ENCODE measurements at regions not wholly inside any gene's neighbourhood (a gene's known extent, or its start where the extent isn't known, plus 50 kb on each side); places are given as distances from the start of the nearest gene placed in this dataset.

DNA sequence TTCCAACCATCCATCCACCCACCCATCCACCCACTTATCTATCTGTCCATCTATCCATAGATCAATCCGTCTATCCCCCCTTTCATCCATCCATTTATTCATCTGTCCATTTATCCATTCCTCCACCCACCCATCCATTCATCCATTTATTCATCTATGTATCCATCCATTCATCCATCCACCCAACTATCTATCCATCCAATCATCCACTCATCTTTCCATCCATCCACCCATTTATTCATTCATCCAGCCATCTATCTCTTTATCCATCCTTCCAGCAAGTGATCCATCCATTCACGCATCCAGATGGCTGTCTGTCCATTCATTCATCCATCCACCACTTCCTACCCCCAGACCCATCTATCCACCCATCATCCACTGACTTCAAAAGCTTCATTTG is 84.0 kb upstream of the CD99 start:
- no peak for DNase-seq

DNA sequence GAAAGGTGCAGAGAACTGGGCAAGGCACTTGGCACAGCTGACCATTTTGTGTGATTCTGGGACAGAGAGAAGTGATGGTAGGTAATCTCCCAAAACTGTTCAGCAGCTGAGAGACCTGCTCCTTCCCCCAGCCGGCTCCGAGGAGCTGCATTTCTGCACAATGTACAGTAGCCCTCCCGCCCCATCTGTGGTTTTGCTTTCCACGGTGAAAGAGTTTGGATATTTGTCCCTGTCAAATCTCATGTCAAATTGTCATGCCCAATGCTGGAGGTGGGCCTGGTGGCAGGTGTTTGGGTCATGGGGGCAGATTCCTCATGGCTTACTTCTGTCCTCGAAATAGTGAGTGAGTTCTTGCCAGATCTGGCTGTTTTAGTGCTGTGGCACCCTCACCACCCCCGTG is 90.5 kb upstream of the CD99 start:
- DNase-seq, result no peak

DNA sequence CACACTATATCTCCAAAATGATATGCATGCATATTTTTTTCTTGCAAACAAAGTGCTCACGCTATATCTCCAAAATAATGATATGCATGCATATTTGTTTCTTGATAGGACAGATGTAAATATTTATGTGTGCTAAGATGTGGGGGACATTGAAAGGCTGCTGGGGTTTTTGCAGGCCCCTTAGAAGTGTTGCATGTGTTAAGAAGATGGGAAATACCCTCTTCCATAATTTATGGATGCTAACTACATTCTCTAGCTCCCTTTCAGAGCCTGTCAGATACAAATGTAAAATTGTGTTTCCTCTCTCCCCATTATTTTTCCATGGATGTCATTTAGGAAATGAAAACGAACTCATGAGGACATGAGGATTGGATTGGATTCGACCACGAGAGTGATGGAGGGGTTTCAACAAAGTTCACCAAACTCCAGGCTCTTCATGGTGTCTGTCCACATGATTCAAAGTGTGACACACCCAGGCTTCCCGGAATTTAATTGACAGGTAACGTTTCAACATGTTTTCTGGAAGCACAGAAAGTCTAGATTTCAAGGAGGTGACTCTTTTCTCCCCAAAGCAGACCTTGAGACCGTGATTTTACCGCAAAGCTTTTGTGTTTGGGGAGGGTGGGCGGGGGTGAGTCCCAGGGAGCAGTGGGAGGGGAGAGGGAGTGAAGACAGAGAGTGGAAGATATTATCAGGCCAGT is 94.4 kb upstream of the CD99 start:
- no peak for DNase-seq

DNA sequence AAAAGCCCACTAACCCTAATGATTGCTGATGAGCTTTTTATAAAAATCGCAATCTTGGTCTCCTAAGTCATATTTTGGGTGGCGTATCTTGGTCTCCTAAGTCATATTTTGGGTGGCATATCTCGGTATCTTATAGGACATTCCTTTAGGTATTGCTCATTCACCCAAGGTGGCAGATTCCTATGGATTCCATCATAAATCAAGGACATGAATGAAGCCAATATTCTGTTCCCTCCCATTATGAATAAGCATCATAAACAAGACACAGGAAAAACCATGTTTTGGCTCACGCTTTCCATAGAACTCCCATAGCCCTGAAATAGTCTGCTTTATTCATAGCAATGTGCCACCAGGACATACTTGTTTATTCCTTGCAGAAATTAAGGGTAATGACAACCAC is 95.0 kb upstream of the CD99 start:
- no peak for DNase-seq

DNA sequence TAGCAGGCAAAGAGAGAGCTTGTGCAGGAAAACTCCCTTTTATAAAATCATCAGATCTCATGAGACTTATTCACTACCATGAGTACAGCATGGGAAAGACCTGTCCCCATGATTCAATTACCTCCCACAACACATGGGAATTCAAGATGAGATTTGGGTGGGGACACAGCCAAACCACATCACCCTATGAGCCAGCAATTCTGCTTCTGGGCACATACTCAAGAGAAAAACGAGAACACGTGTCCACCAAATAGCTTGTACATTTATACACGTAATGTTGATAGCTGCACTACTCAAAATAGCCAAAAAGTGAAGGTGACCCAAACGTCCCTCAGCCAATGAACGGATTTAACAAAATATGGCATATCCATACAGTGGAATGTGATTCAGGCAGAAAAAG is 94.5 kb upstream of the DHRSX start:
- DNase-seq, result no peak

DNA sequence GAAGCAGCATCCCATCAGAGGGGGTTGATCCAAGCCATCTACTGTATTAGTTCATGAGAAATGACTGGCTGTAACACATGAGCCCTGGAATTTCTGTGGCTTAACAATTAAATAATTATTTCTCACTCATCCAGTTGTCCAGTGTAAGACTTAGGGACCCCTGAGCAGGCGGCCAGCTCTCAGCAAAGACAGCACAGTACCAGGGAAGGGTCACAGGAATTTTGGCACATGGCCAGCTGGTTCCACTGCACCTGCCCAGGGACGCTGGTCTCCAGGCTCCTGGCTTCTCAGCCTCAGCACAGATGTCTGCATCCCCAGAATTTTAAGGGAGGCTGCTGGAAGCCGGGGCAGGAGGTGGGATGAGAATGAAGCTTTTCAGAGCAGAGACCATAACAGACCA is 93.7 kb upstream of the DHRSX start:
- DNase-seq, result no peak

DNA sequence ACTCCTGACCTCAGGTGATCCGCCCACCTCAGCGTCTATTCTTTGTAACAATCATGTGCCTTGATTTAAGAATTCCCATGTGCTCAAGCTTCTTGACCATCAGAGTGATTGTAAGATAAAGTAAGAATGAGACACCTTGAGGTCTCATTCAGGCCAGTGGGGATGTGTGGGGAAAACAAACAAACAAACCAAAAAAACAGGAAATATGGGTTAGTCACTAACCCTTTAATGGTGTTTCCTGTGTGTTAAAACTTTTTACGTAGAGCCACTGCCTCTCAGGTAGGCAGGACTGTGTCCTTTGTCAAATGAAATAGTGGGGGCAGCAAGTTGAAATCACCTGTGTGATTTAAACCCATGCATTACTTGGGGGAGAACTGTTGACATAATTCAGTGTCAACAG is 91.5 kb upstream of the DHRSX start:
- no peak for DNase-seq

DNA sequence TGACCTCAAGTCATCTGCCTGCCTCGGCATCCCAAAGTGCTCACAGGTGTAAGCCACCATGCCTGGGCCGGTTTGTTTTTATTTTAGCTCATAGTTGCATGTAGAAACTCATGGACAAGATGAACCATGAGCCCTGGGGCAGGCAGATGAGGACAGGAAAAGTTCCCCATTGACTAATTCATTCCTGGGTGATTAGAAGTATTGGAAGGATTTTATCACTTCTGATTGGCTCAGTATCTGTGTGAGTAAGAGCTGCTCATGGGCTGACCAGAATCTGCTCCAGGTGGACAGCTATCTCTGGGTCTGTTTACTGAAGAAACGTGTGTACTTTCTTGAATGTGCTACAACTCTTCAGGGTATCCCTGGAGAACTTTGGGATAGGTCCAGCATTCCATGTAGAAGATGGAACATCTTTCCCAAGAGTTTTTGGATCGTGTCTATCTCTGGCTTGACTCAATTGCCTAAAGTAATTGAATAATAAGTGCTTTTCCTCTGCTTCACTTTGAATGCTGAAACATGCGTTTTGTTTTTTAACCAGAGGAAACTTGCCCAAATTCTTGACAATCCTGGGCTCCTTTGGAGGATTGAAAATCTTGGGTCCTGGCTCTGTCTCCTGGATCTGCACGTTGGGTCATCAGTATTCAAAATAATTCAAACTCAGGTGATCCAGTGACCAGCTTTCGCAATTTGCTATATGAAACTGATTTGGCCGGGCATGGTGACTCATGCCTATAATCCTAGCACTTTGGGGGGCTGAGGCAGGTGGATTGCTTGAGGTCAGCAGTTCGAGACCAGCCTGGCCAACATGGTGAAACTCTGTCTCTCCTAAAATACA is 88.6 kb upstream of the DHRSX start:
- no peak for DNase-seq

DNA sequence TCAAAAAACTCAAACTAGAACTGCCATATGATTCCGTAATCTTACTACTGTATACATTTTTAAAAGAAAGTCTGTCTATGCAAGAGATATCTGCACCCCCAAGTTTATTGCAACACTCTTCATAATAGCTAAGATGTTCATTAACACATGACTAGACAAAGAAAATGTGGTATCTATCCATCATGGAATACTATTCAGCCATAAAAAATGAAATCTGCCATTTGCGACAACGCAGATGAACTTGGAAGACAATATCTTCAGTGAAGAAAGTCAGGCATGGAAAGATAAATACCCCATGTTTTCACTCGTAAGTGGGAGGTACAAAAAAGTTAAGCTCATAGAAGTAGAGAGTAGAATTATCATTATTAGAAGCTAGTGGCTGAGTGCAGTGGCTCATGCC is 87.3 kb upstream of the DHRSX start:
- DNase-seq, result no peak

DNA sequence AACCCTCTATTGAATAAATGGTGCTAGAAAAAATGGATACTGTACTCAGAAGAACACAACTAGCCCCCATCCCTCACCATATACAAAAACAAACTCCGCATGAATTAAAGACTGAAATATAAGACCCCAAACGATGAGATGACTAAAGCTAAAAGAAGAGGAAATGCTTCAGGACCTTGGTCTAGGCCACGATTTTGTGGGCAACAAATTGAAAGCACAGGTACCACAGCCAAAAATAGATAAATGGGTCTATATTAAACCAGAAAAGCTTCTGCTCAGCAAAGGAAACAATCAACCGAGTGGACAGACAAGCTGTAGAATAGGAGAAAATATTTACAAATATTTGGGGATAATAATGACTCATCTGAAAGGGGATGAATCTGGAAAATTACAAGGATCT is 86.4 kb upstream of the DHRSX start:
- DNase-seq, result no peak

DNA sequence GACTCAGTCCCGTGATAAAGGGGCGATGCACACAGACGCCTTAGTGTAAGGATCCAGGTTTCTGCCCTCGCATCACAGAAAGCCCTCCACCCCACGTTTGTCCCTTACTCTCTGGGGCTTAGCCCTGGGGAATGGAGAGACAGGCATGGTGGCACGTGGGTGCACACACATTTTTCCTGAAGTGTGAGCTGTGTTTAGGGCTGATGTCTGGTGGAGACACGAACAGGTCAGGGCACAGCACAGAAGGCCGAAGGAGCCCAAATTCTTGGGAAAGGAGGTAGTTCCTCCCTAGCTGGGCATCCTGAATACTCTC is 84.3 kb upstream of the DHRSX start:
- no peak for DNase-seq

DNA sequence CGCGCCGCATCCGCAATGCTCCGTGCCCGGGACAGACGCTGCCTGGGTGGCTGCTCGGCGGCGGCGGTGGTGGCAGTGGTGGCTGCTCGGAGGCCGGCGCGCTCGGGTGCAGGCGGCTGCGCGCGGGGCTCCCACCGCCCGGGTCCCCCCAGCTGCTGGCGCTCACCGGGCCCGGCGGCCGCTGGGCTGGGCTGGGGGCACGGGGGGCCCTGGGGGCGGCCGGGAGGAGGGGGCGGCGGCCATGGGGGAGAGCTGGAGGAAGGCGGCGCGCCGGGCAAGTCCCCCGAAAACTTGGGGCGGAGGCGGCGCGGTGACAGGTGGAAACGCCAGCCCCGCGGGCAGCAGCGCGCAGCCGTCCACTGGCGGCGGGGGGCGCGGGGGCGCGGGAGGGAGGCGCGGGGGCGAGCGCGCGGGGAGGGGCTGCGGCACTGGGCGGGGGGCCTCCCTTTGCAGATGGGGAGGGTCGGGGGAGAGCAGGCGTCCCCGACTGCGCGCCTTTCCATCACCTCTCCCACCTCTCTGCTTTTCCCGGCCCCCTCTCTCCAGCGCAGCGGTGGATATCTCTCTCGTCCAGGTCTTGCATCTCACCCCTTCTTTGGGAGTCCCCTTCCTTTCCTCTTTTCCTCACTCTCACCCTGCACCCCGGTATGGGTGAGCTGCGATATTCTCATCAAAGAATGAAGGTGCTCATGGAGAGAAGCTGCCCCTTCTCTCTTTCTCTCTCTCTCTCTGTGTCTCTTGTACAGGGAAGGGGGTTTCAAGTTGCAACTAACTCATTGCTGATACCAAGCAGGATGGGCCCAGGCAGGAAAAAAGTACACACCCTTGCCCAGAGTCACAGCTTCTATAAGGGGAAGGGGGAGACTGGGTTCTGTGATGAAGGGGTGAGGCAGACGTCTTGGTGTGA is 83.7 kb upstream of the DHRSX start:
- DNase-seq, result no peak

DNA sequence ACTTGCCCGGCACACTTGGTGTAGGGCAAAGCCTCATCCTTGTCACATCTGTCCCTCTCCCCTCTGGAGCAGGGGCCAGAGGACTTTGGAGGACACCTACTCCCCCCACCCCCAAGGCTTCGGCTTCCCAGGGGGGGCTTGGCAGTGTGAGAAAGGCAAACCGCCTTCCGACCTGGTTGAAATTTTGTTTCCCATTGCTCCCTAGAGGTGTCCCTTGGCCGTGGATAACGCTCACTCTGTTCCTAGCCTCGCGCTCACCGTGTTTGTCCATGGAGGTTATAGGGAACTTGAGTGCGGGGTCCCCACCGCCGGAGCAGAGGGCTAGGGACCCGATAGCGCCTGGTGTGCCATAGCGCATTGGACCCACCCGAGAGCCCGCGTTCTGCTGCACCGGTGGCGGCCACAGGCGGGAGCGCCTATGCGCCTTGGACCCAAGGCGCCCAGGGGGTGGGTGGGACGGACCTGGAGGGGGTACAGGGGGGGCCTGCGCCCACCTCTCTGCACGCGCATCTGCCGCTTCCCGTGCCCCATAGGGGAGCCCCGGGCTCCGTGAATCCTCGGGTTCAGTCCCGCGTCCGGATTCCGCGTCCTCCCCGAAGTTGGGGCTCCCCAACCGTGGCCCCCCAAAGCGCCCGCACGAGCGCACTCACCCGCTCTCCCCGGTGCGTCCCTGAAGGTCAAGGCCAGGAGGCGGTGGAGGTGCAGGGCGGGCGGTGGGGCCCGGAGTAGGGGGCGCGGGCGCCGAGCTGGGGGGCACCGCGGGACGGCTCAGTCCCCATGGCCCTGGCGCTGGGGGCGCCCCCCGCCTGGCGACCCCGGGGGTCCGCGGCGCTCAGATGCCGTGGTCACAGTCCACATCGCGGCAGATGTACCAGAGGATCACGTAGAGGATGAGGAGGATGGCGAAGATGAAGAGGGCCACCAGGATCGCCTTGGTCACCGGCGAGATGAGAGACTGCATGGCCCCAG is 82.7 kb upstream of the DHRSX start:
- no peak for DNase-seq

DNA sequence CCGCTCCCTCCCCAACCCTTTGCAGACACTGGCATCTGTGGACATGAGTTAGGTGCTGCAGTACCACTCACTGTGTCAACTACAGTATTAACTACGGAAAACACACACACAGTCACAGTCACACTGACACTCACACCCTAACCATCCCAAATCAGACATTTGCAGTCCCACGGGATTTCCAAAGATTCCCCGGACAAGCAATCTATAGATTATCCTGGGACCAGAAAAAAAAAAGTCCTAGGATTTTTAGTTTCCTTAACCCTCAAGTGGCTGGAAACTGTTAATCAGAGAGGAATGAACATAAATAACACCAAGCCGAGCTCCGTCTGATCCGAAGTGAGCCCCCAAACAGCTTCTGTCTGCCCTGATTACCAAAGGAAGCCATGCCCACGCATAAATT is 81.9 kb upstream of the DHRSX start:
- no peak for DNase-seq

DNA sequence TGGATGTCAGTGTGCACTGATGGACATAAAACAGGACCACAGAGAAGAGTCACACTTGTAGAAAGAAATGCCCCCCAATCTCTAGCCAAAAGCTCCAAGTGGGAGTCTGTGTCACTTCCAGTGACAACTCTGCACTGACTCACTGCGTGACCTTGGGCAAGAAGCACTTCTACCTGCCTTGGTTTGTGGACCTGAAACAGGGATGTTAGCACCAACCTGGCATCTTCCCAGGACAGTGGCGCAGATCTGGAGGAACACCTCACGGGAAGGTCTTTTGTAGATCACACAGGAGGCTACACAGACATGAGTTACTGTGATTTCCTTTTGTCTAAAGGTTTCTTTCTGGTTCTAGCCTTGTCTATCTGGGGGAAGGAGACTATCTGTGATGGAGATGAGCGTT is 80.5 kb upstream of the DHRSX start:
- no peak for DNase-seq

DNA sequence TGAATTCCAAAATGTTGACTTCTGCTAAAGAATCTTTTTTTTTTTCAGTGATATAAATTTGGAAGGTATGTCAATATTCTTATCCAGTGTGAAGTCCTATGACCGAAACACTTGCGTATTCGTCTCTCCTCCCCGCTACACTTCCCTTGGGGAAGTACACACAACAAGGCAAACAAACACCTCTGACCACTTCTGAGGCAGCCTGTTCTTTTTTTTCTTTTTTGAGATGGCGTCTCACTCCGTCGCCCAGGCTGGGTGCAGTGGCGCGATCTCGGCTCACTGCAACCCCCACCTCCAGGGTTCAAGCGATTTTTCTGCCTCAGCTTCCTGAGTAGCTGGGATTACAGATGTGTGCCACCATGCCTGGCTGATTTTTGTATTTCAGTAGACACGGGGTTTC is 78.1 kb upstream of the DHRSX start:
- no peak for DNase-seq

DNA sequence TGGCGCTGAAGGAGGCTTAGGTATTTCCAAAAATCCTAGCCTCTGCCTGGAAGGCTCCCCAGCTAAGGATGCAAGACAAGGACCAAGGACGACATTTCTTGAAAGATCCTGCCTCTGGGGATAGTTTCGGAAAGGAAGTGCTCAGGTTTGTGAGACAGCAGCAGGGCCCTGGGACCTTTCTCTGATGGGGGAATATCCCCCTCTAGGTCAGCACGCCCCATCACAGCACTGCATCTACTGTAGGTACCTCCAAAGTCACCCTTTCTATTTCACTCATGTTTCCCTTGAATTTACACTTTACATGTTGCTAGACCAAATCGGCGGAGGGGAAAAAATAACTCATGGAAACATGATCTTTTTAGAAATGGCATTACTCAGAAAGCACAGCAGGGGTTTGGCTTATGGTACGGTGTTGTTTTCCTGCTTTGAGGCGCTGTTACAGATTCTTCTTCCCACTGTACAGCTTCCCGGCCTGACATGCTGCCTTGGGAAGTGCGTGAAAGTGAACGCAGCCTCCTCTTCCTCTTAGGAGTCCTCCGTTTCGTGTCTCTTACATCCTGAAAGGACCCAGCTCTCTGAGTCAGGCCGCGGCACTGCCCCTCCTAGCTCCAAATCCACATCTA is 77.2 kb upstream of the DHRSX start:
- no peak for DNase-seq

DNA sequence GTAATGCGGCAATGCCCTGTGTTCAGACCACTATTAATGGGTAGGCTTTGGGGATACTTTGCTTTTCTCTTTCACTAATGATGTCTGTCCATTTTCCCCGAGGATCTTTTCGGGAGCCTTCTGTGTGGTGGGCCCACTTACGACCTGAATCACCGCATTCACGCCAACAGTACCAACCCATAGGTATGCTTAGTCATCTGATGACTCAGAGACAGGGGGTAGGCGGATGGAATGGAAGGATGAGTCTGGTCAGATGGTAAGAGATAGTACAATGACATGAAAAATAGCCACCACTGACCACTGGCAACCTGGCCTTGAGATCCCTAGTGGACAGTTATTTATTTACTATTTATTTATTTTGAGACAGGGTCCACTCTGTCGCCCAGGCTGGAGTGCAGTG is 76.0 kb upstream of the DHRSX start:
- no peak for DNase-seq

DNA sequence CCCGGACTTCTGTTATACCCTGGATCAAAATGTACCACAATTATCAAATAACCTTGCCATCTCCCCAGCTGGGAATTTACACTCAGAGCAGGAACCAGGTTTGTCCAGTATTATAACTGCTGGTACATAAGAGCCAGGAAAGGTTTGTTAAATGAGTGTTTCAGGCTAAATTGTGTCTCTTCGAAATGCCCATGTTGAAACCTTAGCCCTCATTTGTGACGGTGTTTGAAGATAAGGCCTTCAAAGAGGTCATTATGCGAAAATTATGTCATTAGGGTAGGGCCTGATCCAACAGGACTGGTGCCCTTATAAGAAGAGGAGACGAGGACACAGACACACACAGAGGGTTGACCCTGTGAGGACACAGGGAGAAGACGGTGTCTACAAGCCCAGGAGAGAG is 73.5 kb upstream of the DHRSX start:
- no peak for DNase-seq

DNA sequence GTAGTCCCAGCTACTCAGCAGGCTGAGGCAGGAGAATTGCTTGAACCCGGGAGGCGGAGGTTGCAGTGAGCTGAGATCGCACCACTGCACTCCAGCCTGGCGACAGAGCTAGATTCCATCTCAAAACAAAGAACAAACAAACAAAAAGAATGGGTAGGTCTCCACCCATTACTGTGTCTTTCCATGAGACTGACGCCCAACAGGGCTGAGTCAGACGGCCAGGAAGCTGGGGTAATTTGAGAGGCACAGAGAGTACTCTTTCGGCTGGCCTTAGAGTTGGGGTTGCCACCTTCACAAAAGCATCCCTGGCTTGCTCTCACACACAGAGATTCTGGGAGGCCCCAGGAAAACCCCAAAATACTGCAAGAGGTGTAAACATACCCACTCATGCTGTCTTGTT is 72.0 kb upstream of the DHRSX start:
- DNase-seq, result no peak

DNA sequence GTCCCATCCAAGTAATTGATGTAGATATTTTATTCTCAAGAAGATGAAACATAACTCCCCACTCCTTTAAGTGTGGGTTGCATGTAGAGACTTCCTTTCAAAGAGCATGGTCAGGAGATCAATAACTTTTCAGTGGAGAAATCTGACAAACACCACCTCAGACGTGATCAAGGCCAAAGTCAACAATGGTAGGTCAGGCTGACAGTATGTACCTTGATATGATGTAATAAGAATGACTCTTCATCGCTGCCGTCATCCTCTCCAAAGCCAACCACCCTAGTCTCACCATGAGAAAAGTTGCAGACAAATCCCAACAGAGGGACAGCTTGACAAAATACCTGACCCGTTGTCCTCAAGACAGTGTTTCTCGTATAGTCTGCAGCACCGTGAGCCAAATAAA is 67.3 kb upstream of the DHRSX start:
- no peak for DNase-seq

DNA sequence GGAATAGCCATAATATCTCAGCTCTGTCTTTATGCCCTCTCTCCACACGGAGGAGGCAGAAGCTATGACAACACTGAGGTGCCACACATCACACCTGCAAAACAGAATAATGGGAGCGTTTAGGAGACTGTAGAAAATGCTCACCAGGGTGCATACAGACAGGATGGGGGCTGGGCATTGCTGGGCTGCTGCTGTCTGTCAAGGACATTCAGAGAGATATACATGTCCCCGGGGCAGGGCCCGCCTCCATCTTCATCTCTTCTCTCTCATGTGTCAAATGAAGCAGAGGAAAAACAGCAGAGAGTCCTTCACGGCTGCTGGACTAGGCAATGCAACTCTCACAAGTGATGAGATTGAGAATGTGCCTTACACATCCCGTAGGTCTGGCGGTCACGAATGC is 65.3 kb upstream of the DHRSX start:
- no peak for DNase-seq
